Nephron progenitor cell (in vitro differentiated cells): ENCODE measurements at regions not wholly inside any gene's neighbourhood (a gene's known extent, or its start where the extent isn't known, plus 50 kb on each side); places are given as distances from the start of the nearest gene placed in this dataset.

Experiments used
- DNase-seq: peaks from one replicate; pipeline ENCODE4 v3.0.0; 2021
- H3K27ac Mint-ChIP-seq: 2 replicates; pipeline ENCODE4 v1.8.0; 2021; ENCODE audit warnings: mild to moderate bottlenecking, moderate library complexity, mixed read lengths
- H3K27me3 Mint-ChIP-seq: 2 replicates; pipeline ENCODE4 v1.8.0; 2021; ENCODE audit warnings: mild to moderate bottlenecking, low read depth, mixed read lengths; ENCODE audit not compliant: poor library complexity
- H3K36me3 Mint-ChIP-seq: 2 replicates; pipeline ENCODE4 v1.8.0; 2021; ENCODE audit warnings: low read depth, mixed read lengths
- H3K4me1 Mint-ChIP-seq: 2 replicates; pipeline ENCODE4 v1.8.0; 2021; ENCODE audit warnings: mixed read lengths
- H3K4me3 Mint-ChIP-seq: 2 replicates; pipeline ENCODE4 v1.8.0; 2021; ENCODE audit warnings: mild to moderate bottlenecking, moderate library complexity, mixed read lengths
- H3K9me3 Mint-ChIP-seq: 2 replicates; pipeline ENCODE4 v1.8.0; 2021; ENCODE audit warnings: mild to moderate bottlenecking, moderate library complexity, mixed read lengths
- CTCF ChIP-seq: fragments of 200-600 bp; sonication (generic); IDR thresholded peaks from 2 replicates; pipeline ENCODE4 v1.5.0; 2021; ENCODE audit warnings: antibody characterized with exemption

- no peaks in the 10 kb centered on the region for H3K9me3 Mint-ChIP-seq
- H3K36me3 Mint-ChIP-seq, result no peaks in the 10 kb centered on the region
- H3K27me3 Mint-ChIP-seq, result peaks cover 6% of the 10 kb centered on the region
- no peak for DNase-seq
- no peak for TF ChIP-seq CTCF
- H3K4me1 Mint-ChIP-seq, result peaks cover 4% of the 10 kb centered on the region
- no peak overlapping the region for H3K27ac Mint-ChIP-seq
- no peak overlapping the region for H3K4me3 Mint-ChIP-seq
These were observed 235.5 kb upstream of the THRB start for GRCh38 chr3:24730173-24730572.

DNA sequence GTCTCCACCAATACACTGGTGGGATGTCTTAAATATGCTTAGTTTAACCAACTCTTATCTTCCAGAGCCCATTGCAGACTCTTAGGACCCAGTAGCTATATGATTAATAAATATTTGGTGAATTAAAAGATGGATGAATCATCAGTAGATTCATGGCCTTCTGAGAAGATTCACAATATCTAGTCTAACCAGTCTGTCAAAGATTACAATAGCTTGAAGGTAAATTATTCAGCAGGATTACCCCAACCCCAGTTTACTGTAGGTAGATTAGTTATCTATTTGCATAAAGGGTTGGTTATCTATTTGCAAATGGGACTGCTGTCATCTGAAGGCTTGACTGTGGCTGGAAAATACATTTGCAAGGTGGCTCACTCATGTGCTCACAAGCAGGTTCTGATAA is 239.4 kb upstream of the THRB start:
- Mint-ChIP-seq H3K27me3 (peaks cover 3% of the 10 kb centered on the region), H3K27ac (no peak overlapping the region), H3K4me1 (peaks cover 16% of the 10 kb centered on the region), H3K36me3 (no peaks in the 10 kb centered on the region), H3K9me3 (no peaks in the 10 kb centered on the region), H3K4me3 (no peak overlapping the region)
- DNase-seq, result no peak
- no peak for TF ChIP-seq CTCF

DNA sequence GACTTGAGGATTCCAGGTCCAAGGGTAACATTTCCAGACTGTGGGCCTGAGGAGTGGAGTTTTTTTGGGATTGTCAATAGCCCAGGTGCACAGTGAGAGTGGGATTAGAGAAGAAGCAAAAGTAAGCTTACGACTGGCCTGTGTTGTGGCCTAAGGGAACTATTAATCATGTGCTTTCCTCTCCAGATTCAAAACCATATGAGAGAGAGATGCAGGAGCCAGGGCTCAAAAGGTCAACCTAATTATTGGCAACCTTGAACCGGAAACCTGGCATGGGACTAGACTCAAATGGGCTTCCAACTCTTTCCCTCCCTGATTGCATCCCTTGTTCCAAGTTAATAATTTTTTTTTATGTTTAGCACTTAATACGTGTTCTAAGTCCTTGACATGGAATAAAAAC is 242.1 kb upstream of the THRB start:
- Mint-ChIP-seq H3K27me3 (peaks cover 3% of the 10 kb centered on the region), H3K4me3 (no peak overlapping the region), H3K9me3 (no peaks in the 10 kb centered on the region), H3K36me3 (no peaks in the 10 kb centered on the region), H3K27ac (no peak overlapping the region), H3K4me1 (peaks cover 34% of the 10 kb centered on the region)
- no peak for DNase-seq
- no peak for TF ChIP-seq CTCF

GRCh38 chr3:24740326-24740725 is 245.7 kb upstream of the THRB start:
- H3K36me3 Mint-ChIP-seq, result no peaks in the 10 kb centered on the region
- H3K4me1 Mint-ChIP-seq, result peaks cover 29% of the 10 kb centered on the region
- H3K27me3 Mint-ChIP-seq, result no peaks in the 10 kb centered on the region
- H3K4me3 Mint-ChIP-seq, result no peak overlapping the region
- no peak overlapping the region for H3K27ac Mint-ChIP-seq
- no peak for DNase-seq
- no peaks in the 10 kb centered on the region for H3K9me3 Mint-ChIP-seq
- TF ChIP-seq CTCF, result no peak

- DNase-seq, result no peak
- peaks cover 21% of the 10 kb centered on the region for H3K4me1 Mint-ChIP-seq
- H3K9me3 Mint-ChIP-seq, result no peaks in the 10 kb centered on the region
- no peak overlapping the region for H3K4me3 Mint-ChIP-seq
- no peaks in the 10 kb centered on the region for H3K36me3 Mint-ChIP-seq
- no peak for TF ChIP-seq CTCF
- peaks cover 5% of the 10 kb centered on the region for H3K27me3 Mint-ChIP-seq
- H3K27ac Mint-ChIP-seq, result peak overlapping the region; percentile 59
These were observed 246.9 kb upstream of the THRB start for GRCh38 chr3:24741506-24741905.

DNA sequence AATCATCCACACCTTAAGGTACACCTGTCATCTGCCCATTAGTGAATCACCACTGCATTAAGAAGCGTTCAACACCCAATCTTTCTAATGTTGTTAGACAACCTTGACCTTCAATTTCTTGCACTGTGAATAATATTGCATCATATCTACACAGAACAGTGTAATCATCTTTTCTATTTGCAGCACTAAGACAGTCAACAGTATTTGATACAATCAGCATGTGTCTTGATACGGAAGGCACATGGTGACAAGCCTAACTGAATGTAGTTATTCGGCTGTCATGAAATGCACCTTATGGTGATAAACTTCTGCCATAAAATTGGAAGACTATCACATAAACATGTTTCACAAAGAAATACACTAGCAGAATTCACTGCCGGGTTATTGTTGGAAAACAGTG is 253.9 kb upstream of the THRB start:
- no peak overlapping the region for H3K4me3 Mint-ChIP-seq
- no peaks in the 10 kb centered on the region for H3K4me1 Mint-ChIP-seq
- H3K27ac Mint-ChIP-seq, result no peak overlapping the region
- DNase-seq, result no peak
- H3K36me3 Mint-ChIP-seq, result no peaks in the 10 kb centered on the region
- no peak for TF ChIP-seq CTCF
- peaks cover 5% of the 10 kb centered on the region for H3K27me3 Mint-ChIP-seq
- no peaks in the 10 kb centered on the region for H3K9me3 Mint-ChIP-seq
